ENCODE measurements at regions not wholly inside any gene's neighbourhood (a gene's known extent, or its start where the extent isn't known, plus 50 kb on each side); places are given as distances from the start of the nearest gene placed in this dataset.

DNA sequence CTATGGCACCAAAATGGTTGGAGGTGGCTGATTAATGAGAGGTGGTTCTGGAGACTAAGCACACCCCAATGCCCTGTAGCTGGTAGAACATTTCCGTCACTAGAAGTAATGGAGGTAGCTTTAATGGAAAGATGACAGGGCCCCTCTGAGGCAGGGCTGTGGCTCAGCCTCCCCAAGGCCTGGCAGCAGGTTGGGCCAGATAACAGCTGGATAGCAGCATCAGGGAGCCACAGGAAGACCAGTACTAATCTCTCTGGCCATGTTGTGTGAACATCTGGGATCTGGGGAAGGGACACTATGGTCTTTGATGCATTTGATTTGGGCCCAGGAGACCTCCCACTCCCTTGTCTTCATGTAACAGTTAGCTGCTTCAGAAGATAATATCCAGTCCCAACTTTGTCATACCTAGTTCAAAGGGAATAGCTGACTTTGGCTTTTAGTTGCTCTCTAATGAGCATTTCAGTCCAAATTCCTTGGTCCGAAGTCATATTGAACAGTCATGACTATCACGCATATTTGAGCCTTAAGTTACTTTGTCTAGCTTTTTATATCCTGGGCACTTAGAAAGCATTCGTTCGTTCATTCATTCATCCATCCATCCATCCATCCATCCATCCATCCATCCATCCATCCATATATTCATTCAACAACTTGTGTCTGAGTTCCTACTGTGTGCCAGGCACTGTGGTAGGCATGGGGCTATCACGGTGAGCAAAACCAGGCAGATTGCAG is 53.0 kb upstream of the LMO2 start (continued):
- no peak for TF ChIP-seq ZNF79 (CRISPR knock-in tag; IDR thresholded peaks at IDR 0.05; ENCODE audit: low read depth)
- TF ChIP-seq, protein P1, sequence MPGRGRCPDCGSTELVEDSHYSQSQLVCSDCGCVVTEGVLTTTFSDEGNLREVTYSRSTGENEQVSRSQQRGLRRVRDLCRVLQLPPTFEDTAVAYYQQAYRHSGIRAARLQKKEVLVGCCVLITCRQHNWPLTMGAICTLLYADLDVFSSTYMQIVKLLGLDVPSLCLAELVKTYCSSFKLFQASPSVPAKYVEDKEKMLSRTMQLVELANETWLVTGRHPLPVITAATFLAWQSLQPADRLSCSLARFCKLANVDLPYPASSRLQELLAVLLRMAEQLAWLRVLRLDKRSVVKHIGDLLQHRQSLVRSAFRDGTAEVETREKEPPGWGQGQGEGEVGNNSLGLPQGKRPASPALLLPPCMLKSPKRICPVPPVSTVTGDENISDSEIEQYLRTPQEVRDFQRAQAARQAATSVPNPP (IDR thresholded peaks at IDR 0.05; ENCODE audit: borderline replicate concordance, insufficient read depth, insufficient read length) = no peak
- TF ChIP-seq IRF2 (CRISPR knock-in tag; IDR thresholded peaks at IDR 0.05) = no peak
- TF ChIP-seq OTX1 (CRISPR knock-in tag; IDR thresholded peaks at IDR 0.05) = peak; percentile 63; the same call in 1 of the 2 replicates
- no peak for TF ChIP-seq CEBPB (tag; IDR thresholded peaks at IDR 0.05)
- no peak for TF ChIP-seq SMAD2 (IDR thresholded peaks at IDR 0.05; ENCODE audit: low read depth, low read length)
- TF ChIP-seq TCF7L2 (IDR thresholded peaks at IDR 0.05; ENCODE audit: low read depth, low read length) = no peak; the same call in 1 of the 2 replicates
- TF ChIP-seq, protein P2, sequence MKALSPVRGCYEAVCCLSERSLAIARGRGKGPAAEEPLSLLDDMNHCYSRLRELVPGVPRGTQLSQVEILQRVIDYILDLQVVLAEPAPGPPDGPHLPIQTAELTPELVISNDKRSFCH (CRISPR knock-in tag; IDR thresholded peaks at IDR 0.05) = no peak
- TF ChIP-seq, protein P2 (tag; IDR thresholded peaks at IDR 0.05) = peak; percentile 98
- no peak for TF ChIP-seq HNRNPL (IDR thresholded peaks at IDR 0.05; ENCODE audit: low read depth, low read length)
- TF ChIP-seq TAF7 (tag; IDR thresholded peaks at IDR 0.05) = no peak
- TF ChIP-seq ZZZ3 (IDR thresholded peaks at IDR 0.05) = no peak
- TF ChIP-seq GTF2E2 (tag; IDR thresholded peaks at IDR 0.05) = no peak
- TF ChIP-seq, protein P3, sequence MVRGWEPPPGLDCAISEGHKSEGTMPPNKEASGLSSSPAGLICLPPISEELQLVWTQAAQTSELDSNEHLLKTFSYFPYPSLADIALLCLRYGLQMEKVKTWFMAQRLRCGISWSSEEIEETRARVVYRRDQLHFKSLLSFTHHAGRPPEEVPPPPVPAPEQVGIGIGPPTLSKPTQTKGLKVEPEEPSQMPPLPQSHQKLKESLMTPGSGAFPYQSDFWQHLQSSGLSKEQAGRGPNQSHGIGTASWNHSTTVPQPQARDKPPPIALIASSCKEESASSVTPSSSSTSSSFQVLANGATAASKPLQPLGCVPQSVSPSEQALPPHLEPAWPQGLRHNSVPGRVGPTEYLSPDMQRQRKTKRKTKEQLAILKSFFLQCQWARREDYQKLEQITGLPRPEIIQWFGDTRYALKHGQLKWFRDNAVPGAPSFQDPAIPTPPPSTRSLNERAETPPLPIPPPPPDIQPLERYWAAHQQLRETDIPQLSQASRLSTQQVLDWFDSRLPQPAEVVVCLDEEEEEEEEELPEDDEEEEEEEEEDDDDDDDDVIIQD (CRISPR knock-in tag; IDR thresholded peaks at IDR 0.05) = no peak
- TF ChIP-seq MECOM (CRISPR knock-in tag; IDR thresholded peaks at IDR 0.05) = peak; percentile 94
- TF ChIP-seq, protein P4, sequence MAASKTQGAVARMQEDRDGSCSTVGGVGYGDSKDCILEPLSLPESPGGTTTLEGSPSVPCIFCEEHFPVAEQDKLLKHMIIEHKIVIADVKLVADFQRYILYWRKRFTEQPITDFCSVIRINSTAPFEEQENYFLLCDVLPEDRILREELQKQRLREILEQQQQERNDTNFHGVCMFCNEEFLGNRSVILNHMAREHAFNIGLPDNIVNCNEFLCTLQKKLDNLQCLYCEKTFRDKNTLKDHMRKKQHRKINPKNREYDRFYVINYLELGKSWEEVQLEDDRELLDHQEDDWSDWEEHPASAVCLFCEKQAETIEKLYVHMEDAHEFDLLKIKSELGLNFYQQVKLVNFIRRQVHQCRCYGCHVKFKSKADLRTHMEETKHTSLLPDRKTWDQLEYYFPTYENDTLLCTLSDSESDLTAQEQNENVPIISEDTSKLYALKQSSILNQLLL (CRISPR knock-in tag; IDR thresholded peaks at IDR 0.05; ENCODE audit: borderline replicate concordance) = no peak
- no peak for TF ChIP-seq SUPT5H (IDR thresholded peaks at IDR 0.05)
- TF ChIP-seq KDM4B (IDR thresholded peaks at IDR 0.05; ENCODE audit: borderline replicate concordance in 2 of 2, low read depth in 1 of 2) = no peak
- TF ChIP-seq ZNF75A (CRISPR knock-in tag; IDR thresholded peaks at IDR 0.05) = no peak
- peak; percentile 75; the same call in 1 of the 2 replicates for TF ChIP-seq BCL6 (CRISPR knock-in tag; IDR thresholded peaks at IDR 0.05)
- 0 out of 2 replicates have a peak, but pooled peaks have one; percentile 29 for TF ChIP-seq RBFOX2 (IDR thresholded peaks at IDR 0.05; ENCODE audit: low read depth, low read length)
- TF ChIP-seq ZNF175 (CRISPR knock-in tag; IDR thresholded peaks at IDR 0.05; ENCODE audit: low read depth) = peak; percentile 98
- TF ChIP-seq, protein P5, sequence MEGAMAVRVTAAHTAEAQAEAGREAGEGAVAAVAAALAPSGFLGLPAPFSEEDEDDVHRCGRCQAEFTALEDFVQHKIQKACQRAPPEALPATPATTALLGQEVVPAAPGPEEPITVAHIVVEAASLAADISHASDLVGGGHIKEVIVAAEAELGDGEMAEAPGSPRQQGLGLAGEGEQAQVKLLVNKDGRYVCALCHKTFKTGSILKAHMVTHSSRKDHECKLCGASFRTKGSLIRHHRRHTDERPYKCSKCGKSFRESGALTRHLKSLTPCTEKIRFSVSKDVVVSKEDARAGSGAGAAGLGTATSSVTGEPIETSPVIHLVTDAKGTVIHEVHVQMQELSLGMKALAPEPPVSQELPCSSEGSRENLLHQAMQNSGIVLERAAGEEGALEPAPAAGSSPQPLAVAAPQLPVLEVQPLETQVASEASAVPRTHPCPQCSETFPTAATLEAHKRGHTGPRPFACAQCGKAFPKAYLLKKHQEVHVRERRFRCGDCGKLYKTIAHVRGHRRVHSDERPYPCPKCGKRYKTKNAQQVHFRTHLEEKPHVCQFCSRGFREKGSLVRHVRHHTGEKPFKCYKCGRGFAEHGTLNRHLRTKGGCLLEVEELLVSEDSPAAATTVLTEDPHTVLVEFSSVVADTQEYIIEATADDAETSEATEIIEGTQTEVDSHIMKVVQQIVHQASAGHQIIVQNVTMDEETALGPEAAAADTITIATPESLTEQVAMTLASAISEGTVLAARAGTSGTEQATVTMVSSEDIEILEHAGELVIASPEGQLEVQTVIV (CRISPR knock-in tag; IDR thresholded peaks at IDR 0.05; ENCODE audit: borderline replicate concordance) = no peak

Measured in K562 (cell line).